HepG2 (cell line): ENCODE measurements at regions not wholly inside any gene's neighbourhood (a gene's known extent, or its start where the extent isn't known, plus 50 kb on each side); places are given as distances from the start of the nearest gene placed in this dataset.

Experiments used
- ATAC-seq: fragments of 200-7000 bp; cut with Tn5 transposase; 3 replicates; pipeline ENCODE4 v1.9.1; 2020; ENCODE audit warnings: mild to moderate bottlenecking, moderate library complexity
- BruUV-seq: library from RNA; stranded (reverse); fragments of 400-500 nt; replicated peaks from 2 replicates; lab custom pipeline; 2021; lab: Mats Ljungman, UMichigan
- CTCF ChIA-PET: fragments of 300-600 bp; formaldehyde crosslinking; extraction: SDS; loops from one replicate; lab custom pipeline; 2021; ENCODE audit warnings: low total read pairs, inconsistent platforms, low intra/inter-chr PET ratio; lab: Yijun Ruan, JAX
- POLR2A ChIA-PET: fragments of 350-600 bp; sonication (Branson Sonifier 250); formaldehyde crosslinking; loops from one replicate; lab custom pipeline; 2020; ENCODE audit warnings: antibody characterized with exemption, inconsistent platforms; lab: Yijun Ruan, JAX
- DNase-seq: peaks from one replicate; pipeline ENCODE4 v3.0.0-alpha.2; 2015; ENCODE audit warnings: low spot score
- FAIRE-seq: peaks from 3 replicates; lab custom pipeline; 2011; peaks lifted over from hg19 to GRCh38; lab: Jason Lieb, UNC
- H2AFZ ChIP-seq: one replicate; pipeline ENCODE4 v1.6.1; 2011; ENCODE audit warnings: low read length, inconsistent platforms
- H3K27ac ChIP-seq: fragments of 300-600 bp; 3 replicates; pipeline ENCODE4 v1.8.0; 2011; ENCODE audit warnings: mixed run types, mild to moderate bottlenecking, mixed read lengths, low read length, inconsistent platforms; ENCODE audit not compliant: insufficient read depth; ENCODE audit errors: extremely low read length
- H3K27me3 ChIP-seq, 2 experiments: fragments of 200-600 bp in 1 of 2; 2 replicates in 1 of 2; 3 replicates in 1 of 2; pipeline versions ENCODE4 v1.6.0 to v1.8.0; 2011; ENCODE audit warnings: low read length in 2 of 2, mild to moderate bottlenecking in 2 of 2, moderate library complexity in 2 of 2, inconsistent platforms in 1 of 2; ENCODE audit not compliant: insufficient read depth in 2 of 2, control insufficient read depth in 1 of 2
- H3K36me3 ChIP-seq, 2 experiments: fragments of 200-600 bp in 1 of 2; replicated peaks in 1 of 2; 2 replicates in 1 of 2; 3 replicates in 1 of 2; pipeline versions ENCODE4 v1.5.1 to v1.8.0; 2011; ENCODE audit warnings: low read length in 2 of 2, inconsistent platforms in 1 of 2; ENCODE audit not compliant: insufficient read depth in 2 of 2, control insufficient read depth in 1 of 2
- H3K4me1 ChIP-seq: 2 replicates; pipeline ENCODE4 v1.5.1; 2012; ENCODE audit warnings: low read length, inconsistent platforms; ENCODE audit not compliant: insufficient read depth
- H3K4me2 ChIP-seq: 2 replicates; pipeline ENCODE4 v1.6.0; 2011; ENCODE audit warnings: low read depth, low read length, inconsistent platforms
- H3K4me3 ChIP-seq, 3 experiments: fragments of 200-600 bp in 1 of 3; sonication (generic), shearing (Covaris generic) in 1 of 3; replicated peaks in 1 of 3; 2 replicates each; pipeline ENCODE4 v1.5.1; 2011 to 2016; ENCODE audit warnings: low read length in 3 of 3, inconsistent platforms in 2 of 3, low read depth in 2 of 3, mild to moderate bottlenecking in 2 of 3, control low read depth in 1 of 3, mixed read lengths in 1 of 3; ENCODE audit not compliant: insufficient read depth in 1 of 3
- H3K79me2 ChIP-seq: one replicate; pipeline ENCODE4 v1.6.1; 2011; ENCODE audit warnings: low read length, inconsistent platforms; ENCODE audit not compliant: insufficient read depth
- H3K9ac ChIP-seq: 2 replicates; pipeline ENCODE4 v1.6.0; 2011; ENCODE audit warnings: mild to moderate bottlenecking, low read depth, low read length, inconsistent platforms; ENCODE audit not compliant: insufficient read depth
- H3K9me3 ChIP-seq: 2 replicates; pipeline ENCODE4 v1.5.1; 2012; ENCODE audit warnings: mild to moderate bottlenecking, low read length
- H4K20me1 ChIP-seq: 2 replicates; pipeline ENCODE4 v1.6.0; 2011; ENCODE audit warnings: inconsistent platforms, mild to moderate bottlenecking, low read length, moderate library complexity; ENCODE audit not compliant: insufficient read depth
- ATM ChIP-seq: fragments of 450-650 bp; IDR thresholded peaks from 2 replicates; pipeline ENCODE4 v1.7.1; 2017; ENCODE audit warnings: mild to moderate bottlenecking, borderline replicate concordance
- KLF16 ChIP-seq, 2 experiments: sonication (generic) in 1 of 2; formaldehyde crosslinking in 1 of 2; IDR thresholded peaks; 2 replicates each; pipeline versions ENCODE4 v1.6.1 to v1.8.0; 2016 to 2023; ENCODE audit warnings: missing genetic modification reagents in 2 of 2, missing compliant biosample characterization in 1 of 2
- PHB2 ChIP-seq: fragments of 450-650 bp; IDR thresholded peaks from 2 replicates; pipeline ENCODE4 v1.6.1; 2018; ENCODE audit not compliant: partially characterized antibody
- PHF21A ChIP-seq: sonication (generic); formaldehyde crosslinking; IDR thresholded peaks from 2 replicates; pipeline ENCODE4 v1.5.0; 2020; ENCODE audit warnings: mild to moderate bottlenecking, missing genetic modification reagents
- STAG1 ChIP-seq: sonication (generic); formaldehyde crosslinking; IDR thresholded peaks from 2 replicates; pipeline ENCODE4 v1.4.0; 2020; ENCODE audit warnings: missing genetic modification reagents
- ZNF333 ChIP-seq: sonication (generic); formaldehyde crosslinking; IDR thresholded peaks from 2 replicates; pipeline ENCODE4 v1.4.0; 2020; ENCODE audit warnings: mild to moderate bottlenecking, missing genetic modification reagents, borderline replicate concordance
- ZNF572 ChIP-seq: sonication (generic); formaldehyde crosslinking; IDR thresholded peaks from 2 replicates; pipeline ENCODE4 v1.5.1; 2020; ENCODE audit warnings: mild to moderate bottlenecking, missing genetic modification reagents
- WGBS: methylation state at CpG from one replicate; pipeline ENCODE4 v1.1.6; 2017; ENCODE audit warnings: low lambda C conversion rate; 5-methylcytosine and 5-hydroxymethylcytosine counted together
- in situ Hi-C: cut with HindIII; loops from 2 replicates; pipeline ENCODE4 v1.10.0; 2017; ENCODE audit warnings: low pct_unique_long_range_greater_than_20kb; ENCODE audit not compliant: extremely low pct_ligation_motif_present
- intact Hi-C: fragments of 100-400 bp; cut with micrococcal nuclease; formaldehyde crosslinking; loops from one replicate; pipeline ENCODE4 v1.10.0; 2022; ENCODE audit not compliant: unreplicated experiment
- TF ChIP-seq, protein P1 (sequence below): sonication (generic); formaldehyde crosslinking; IDR thresholded peaks from 2 replicates; pipeline ENCODE4 v1.4.0; 2020; ENCODE audit warnings: mild to moderate bottlenecking, missing genetic modification reagents

- Histone ChIP-seq H3K27ac (no peak overlapping the region), H3K9me3 (no peaks in the 10 kb centered on the region), H3K9ac (no peak overlapping the region), H3K36me3 (no peaks in the 10 kb centered on the region), H3K4me2 (no peak overlapping the region), H3K27me3 (no peaks in the 10 kb centered on the region), H3K4me3 (no peak overlapping the region), H2AFZ (no peak overlapping the region), H4K20me1 (no peaks in the 10 kb centered on the region), H3K4me1 (no peaks in the 10 kb centered on the region), H3K79me2 (no peaks in the 10 kb centered on the region)
- FAIRE-seq (no peak), ATAC-seq (no peak), DNase-seq (no peak)
- BruUV-seq = no TSS peak
- intact Hi-C loops = no loop called here
- no peak for TF ChIP-seq ZNF572
- TF ChIP-seq ATM = no peak
- POLR2A ChIA-PET = no interaction called here
- CTCF ChIA-PET = no interaction called here
- in situ Hi-C loops = no loop called here
- WGBS = 1% methylated on average over 2 of the region's 2 CpGs
These were observed 99.1 kb upstream of the CACNA2D1 start for GRCh38 chr7:82542665-82543064.

- Histone ChIP-seq H3K4me3 (no peak overlapping the region), H3K4me2 (no peak overlapping the region), H3K9me3 (no peaks in the 10 kb centered on the region), H3K27me3 (no peaks in the 10 kb centered on the region), H3K36me3 (no peaks in the 10 kb centered on the region), H3K27ac (no peak overlapping the region), H3K4me1 (no peaks in the 10 kb centered on the region), H4K20me1 (no peaks in the 10 kb centered on the region), H3K9ac (no peak overlapping the region), H2AFZ (no peak overlapping the region), H3K79me2 (no peaks in the 10 kb centered on the region)
- ChIA-PET CTCF (no interaction called here), POLR2A (no interaction called here)
- TF ChIP-seq, protein P1, sequence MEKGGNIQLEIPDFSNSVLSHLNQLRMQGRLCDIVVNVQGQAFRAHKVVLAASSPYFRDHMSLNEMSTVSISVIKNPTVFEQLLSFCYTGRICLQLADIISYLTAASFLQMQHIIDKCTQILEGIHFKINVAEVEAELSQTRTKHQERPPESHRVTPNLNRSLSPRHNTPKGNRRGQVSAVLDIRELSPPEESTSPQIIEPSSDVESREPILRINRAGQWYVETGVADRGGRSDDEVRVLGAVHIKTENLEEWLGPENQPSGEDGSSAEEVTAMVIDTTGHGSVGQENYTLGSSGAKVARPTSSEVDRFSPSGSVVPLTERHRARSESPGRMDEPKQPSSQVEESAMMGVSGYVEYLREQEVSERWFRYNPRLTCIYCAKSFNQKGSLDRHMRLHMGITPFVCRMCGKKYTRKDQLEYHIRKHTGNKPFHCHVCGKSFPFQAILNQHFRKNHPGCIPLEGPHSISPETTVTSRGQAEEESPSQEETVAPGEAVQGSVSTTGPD = no peak
- TF ChIP-seq STAG1 (CRISPR knock-in tag) = no peak
- TF ChIP-seq PHF21A = no peak
- TF ChIP-seq KLF16 (CRISPR knock-in tag; IDR thresholded peaks at IDR 0.05) = no peak
- no peak for TF ChIP-seq ZNF333
- TF ChIP-seq PHB2 = no peak
- 9% methylated on average over 6 of the region's 6 CpGs for WGBS
- no TSS peak for BruUV-seq
- in situ Hi-C loops (no loop called here), intact Hi-C loops (no loop called here)
- FAIRE-seq (no peak), ATAC-seq (no peak), DNase-seq (no peak)
These were observed 96.4 kb upstream of the CACNA2D1 start for GRCh38 chr7:82539969-82540368.
